Endothelial cell of umbilical vein (primary cell): ENCODE measurements at regions not wholly inside any gene's neighbourhood (a gene's known extent, or its start where the extent isn't known, plus 50 kb on each side); places are given as distances from the start of the nearest gene placed in this dataset.

Experiments used
- BruUV-seq: library from RNA; stranded (reverse); fragments of 400-500 nt; replicated peaks from 2 replicates; lab custom pipeline; 2021; lab: Mats Ljungman, UMichigan
- CTCF ChIA-PET: fragments of 300-600, 350-600 bp; sonication (Branson Sonifier 250); formaldehyde crosslinking; loops from one replicate; lab custom pipeline; 2021; ENCODE audit warnings: antibody characterized with exemption, inconsistent platforms; lab: Charles Lee
- POLR2A ChIA-PET: fragments of 300-600, 350-600 bp; sonication (Branson Sonifier 250); formaldehyde crosslinking; loops from one replicate; lab custom pipeline; 2021; ENCODE audit warnings: antibody characterized with exemption, inconsistent platforms; lab: Charles Lee
- DNase-seq: peaks from one replicate; pipeline ENCODE4 v3.0.0-alpha.2; 2011; ENCODE audit warnings: low read depth, low spot score
- FAIRE-seq: peaks from 2 replicates; lab custom pipeline; 2011; peaks lifted over from hg19 to GRCh38; lab: Jason Lieb, UNC
- H2AFZ ChIP-seq: 2 replicates; pipeline ENCODE4 v1.6.0; 2012; ENCODE audit warnings: low read depth, low read length, control low read depth, inconsistent platforms
- H3K27ac ChIP-seq: 2 replicates; pipeline ENCODE4 v1.5.1; 2011; ENCODE audit warnings: low read depth, mild to moderate bottlenecking, control low read depth, low read length, moderate library complexity; ENCODE audit not compliant: insufficient read depth
- H3K27me3 ChIP-seq, 2 experiments: 2 replicates each; pipeline versions ENCODE4 v1.6.0 to v1.6.1; 2011; ENCODE audit warnings: low read length in 2 of 2, mixed read lengths in 1 of 2; ENCODE audit not compliant: control insufficient read depth in 2 of 2, insufficient read depth in 2 of 2
- H3K36me3 ChIP-seq, 2 experiments: 2 replicates in 1 of 2; 3 replicates in 1 of 2; pipeline ENCODE4 v1.5.1; 2011; ENCODE audit warnings: low read length in 2 of 2, mild to moderate bottlenecking in 1 of 2, moderate library complexity in 1 of 2; ENCODE audit not compliant: control insufficient read depth in 2 of 2, insufficient read depth in 2 of 2; ENCODE audit errors: extremely low read depth in 1 of 2
- H3K4me1 ChIP-seq: 3 replicates; pipeline ENCODE4 v1.5.1; 2011; ENCODE audit warnings: mild to moderate bottlenecking, low read length; ENCODE audit not compliant: control insufficient read depth, insufficient read depth; ENCODE audit errors: extremely low read depth
- H3K4me2 ChIP-seq: 2 replicates; pipeline ENCODE4 v1.6.1; 2011; ENCODE audit warnings: low read length, control low read depth, mixed read lengths; ENCODE audit not compliant: insufficient read depth
- H3K4me3 ChIP-seq, 3 experiments: fragments of 200-600 bp in 1 of 3; sonication (generic), shearing (Covaris generic) in 1 of 3; replicated peaks in 1 of 3; 2 replicates each; pipeline ENCODE4 v1.5.1; 2011 to 2016; ENCODE audit warnings: control low read depth in 3 of 3, low read length in 3 of 3, mild to moderate bottlenecking in 2 of 3, inconsistent platforms in 1 of 3, low read depth in 1 of 3, moderate library complexity in 1 of 3; ENCODE audit not compliant: insufficient read depth in 1 of 3
- H3K79me2 ChIP-seq: 2 replicates; pipeline ENCODE4 v1.6.0; 2012; ENCODE audit warnings: low read length, inconsistent platforms; ENCODE audit not compliant: control insufficient read depth, insufficient read depth
- H3K9ac ChIP-seq: replicated peaks from 2 replicates; pipeline ENCODE3; 2011; ENCODE audit warnings: low read length, control low read depth; ENCODE audit not compliant: insufficient read depth; ENCODE audit errors: extremely low read depth
- H3K9me1 ChIP-seq: replicated peaks from 3 replicates; pipeline ENCODE4 v1.6.0; 2011; ENCODE audit warnings: mild to moderate bottlenecking, low read length; ENCODE audit not compliant: control insufficient read depth, insufficient read depth; ENCODE audit errors: extremely low read depth
- H3K9me3 ChIP-seq: replicated peaks from 2 replicates; pipeline ENCODE4 v1.5.1; 2012; ENCODE audit warnings: low read length, inconsistent platforms; ENCODE audit not compliant: control insufficient read depth, insufficient read depth
- H4K20me1 ChIP-seq: replicated peaks from 2 replicates; pipeline ENCODE3; 2011; ENCODE audit warnings: mild to moderate bottlenecking, low read length; ENCODE audit not compliant: control insufficient read depth, insufficient read depth; ENCODE audit errors: extremely low read depth
- EZH2 ChIP-seq: IDR thresholded peaks from 2 replicates; pipeline ENCODE4 v1.6.1; 2012; ENCODE audit warnings: borderline replicate concordance, low read depth, mild to moderate bottlenecking, moderate library complexity, low read length, inconsistent platforms; ENCODE audit not compliant: severe bottlenecking
- FOS ChIP-seq: IDR thresholded peaks from 2 replicates; pipeline ENCODE4 v1.6.1; 2011; ENCODE audit warnings: mild to moderate bottlenecking, low read length, moderate library complexity, borderline replicate concordance; ENCODE audit not compliant: insufficient read depth
- JUN ChIP-seq: IDR thresholded peaks from 2 replicates; pipeline ENCODE4 v1.6.1; 2011; ENCODE audit warnings: borderline replicate concordance, low read depth; ENCODE audit not compliant: insufficient read length, insufficient read depth
- MYC ChIP-seq: IDR thresholded peaks from one replicate; pipeline ENCODE4 v1.6.1; 2011; ENCODE audit warnings: mild to moderate bottlenecking, low read depth, low read length
- POLR2A ChIP-seq: IDR thresholded peaks from 2 replicates; pipeline ENCODE4 v1.6.1; 2012; ENCODE audit warnings: low read depth, mild to moderate bottlenecking, control low read depth, low read length
- POLR2AphosphoS5 ChIP-seq: IDR thresholded peaks from 2 replicates; pipeline ENCODE4 v1.6.1; 2012; ENCODE audit warnings: low read depth, mild to moderate bottlenecking, control low read depth, low read length, moderate library complexity; ENCODE audit not compliant: insufficient read depth
- dilution Hi-C: fragments of 300-500 bp; cut with MboI; formaldehyde crosslinking; loops from one replicate; pipeline ENCODE4 v1.15.0; 2019; ENCODE audit warnings: low sequenced_read_pairs; ENCODE audit not compliant: extremely low pct_ligation_motif_present
- intact Hi-C: fragments of 100-400 bp; cut with micrococcal nuclease; formaldehyde crosslinking; loops from one replicate; pipeline ENCODE4 v1.10.0; 2022
- TF ChIP-seq, protein P1 (sequence below): IDR thresholded peaks from 2 replicates; pipeline ENCODE4 v1.6.1; 2011; ENCODE audit not compliant: insufficient read depth, insufficient read length
- TF ChIP-seq, protein P2 (sequence below), 2 donors: IDR thresholded peaks; 1 replicate in 1 of 2; 2 replicates in 1 of 2; pipeline ENCODE4 v1.5.1; 2011; ENCODE audit warnings: low read length in 2 of 2, mild to moderate bottlenecking in 2 of 2, moderate library complexity in 2 of 2, control low read depth in 1 of 2, inconsistent platforms in 1 of 2, low read depth in 1 of 2; ENCODE audit not compliant: insufficient read depth in 1 of 2; ENCODE audit errors: extremely low read depth in 1 of 2

DNA sequence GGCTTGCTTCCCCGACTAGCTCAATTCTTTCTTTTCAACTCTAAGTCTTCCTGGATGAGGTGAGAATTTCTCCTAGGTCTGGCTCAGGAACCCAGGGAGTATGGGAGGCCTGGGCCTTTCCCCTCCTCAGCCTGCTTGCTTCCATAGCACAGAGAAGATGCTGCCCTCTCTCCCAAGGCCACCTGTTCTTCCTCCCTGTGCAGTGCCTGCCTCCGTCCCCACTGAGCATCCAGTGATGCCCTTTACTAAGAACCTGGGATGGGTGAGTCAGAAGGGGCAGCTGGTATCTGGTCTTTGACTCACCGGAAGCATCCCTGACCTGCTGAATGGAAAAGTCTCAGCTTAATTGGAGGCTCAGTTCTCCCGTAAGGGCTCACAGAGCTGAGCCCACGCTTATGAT is 607.9 kb downstream of the BUD13 start:
- no TSS peak for BruUV-seq
- no peak for FAIRE-seq
- H3K27me3 ChIP-seq = no peaks in the 10 kb centered on the region
- no peak overlapping the region for H3K4me3 ChIP-seq
- H4K20me1 ChIP-seq = no peaks in the 10 kb centered on the region
- dilution Hi-C loops (no loop called here), intact Hi-C loops (no loop called here)
- no peaks in the 10 kb centered on the region for H3K9me1 ChIP-seq
- no peaks in the 10 kb centered on the region for H3K36me3 ChIP-seq
- no peak overlapping the region for H3K4me2 ChIP-seq
- no peak for DNase-seq
- TF ChIP-seq POLR2AphosphoS5 = no peak
- no peak for TF ChIP-seq MYC
- no peak for TF ChIP-seq JUN
- no peak for TF ChIP-seq FOS
- TF ChIP-seq, protein P1, sequence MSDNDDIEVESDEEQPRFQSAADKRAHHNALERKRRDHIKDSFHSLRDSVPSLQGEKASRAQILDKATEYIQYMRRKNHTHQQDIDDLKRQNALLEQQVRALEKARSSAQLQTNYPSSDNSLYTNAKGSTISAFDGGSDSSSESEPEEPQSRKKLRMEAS = no peak
- TF ChIP-seq POLR2A = no peak
- TF ChIP-seq EZH2 = no peak
- no peak overlapping the region for H3K9ac ChIP-seq
- no peaks in the 10 kb centered on the region for H3K4me1 ChIP-seq
- H3K27ac ChIP-seq = no peak overlapping the region
- POLR2A ChIA-PET = no interaction called here
- H3K9me3 ChIP-seq = no peaks in the 10 kb centered on the region
- CTCF ChIA-PET = no interaction called here
- H3K79me2 ChIP-seq = no peaks in the 10 kb centered on the region
- H2AFZ ChIP-seq = no peak overlapping the region

DNA sequence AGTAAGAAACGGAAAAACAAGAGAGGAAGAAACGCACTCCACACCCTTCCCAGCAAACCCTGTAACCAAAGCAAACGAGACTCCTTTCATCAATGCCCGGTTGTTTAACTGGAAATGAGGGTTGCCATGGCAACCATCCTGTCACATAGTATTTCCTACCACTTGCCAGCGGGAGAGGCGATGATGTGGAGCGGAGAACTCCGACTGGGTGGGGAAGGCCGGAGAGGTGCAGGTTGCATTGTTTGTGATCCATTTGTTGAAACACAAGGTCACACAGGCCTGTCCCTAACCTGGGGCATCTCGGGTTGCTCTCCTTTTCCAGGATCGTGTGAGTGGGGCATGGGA is 609.9 kb downstream of the BUD13 start:
- no TSS peak for BruUV-seq
- no peak for DNase-seq
- H3K9me1 ChIP-seq = no peaks in the 10 kb centered on the region
- H3K36me3 ChIP-seq = no peaks in the 10 kb centered on the region
- H4K20me1 ChIP-seq = no peaks in the 10 kb centered on the region
- ChIA-PET CTCF (no interaction called here), POLR2A (no interaction called here)
- no peaks in the 10 kb centered on the region for H3K9me3 ChIP-seq
- no peak overlapping the region for H3K4me2 ChIP-seq
- H3K4me1 ChIP-seq = no peaks in the 10 kb centered on the region
- TF ChIP-seq, protein P2, sequence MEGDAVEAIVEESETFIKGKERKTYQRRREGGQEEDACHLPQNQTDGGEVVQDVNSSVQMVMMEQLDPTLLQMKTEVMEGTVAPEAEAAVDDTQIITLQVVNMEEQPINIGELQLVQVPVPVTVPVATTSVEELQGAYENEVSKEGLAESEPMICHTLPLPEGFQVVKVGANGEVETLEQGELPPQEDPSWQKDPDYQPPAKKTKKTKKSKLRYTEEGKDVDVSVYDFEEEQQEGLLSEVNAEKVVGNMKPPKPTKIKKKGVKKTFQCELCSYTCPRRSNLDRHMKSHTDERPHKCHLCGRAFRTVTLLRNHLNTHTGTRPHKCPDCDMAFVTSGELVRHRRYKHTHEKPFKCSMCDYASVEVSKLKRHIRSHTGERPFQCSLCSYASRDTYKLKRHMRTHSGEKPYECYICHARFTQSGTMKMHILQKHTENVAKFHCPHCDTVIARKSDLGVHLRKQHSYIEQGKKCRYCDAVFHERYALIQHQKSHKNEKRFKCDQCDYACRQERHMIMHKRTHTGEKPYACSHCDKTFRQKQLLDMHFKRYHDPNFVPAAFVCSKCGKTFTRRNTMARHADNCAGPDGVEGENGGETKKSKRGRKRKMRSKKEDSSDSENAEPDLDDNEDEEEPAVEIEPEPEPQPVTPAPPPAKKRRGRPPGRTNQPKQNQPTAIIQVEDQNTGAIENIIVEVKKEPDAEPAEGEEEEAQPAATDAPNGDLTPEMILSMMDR (IDR thresholded peaks at IDR 0.05; ENCODE audit: extremely low read depth in 1 of 2, insufficient read depth in 1 of 2, low read depth in 1 of 2, low read length in 2 of 2) = no peak
- TF ChIP-seq JUN = no peak
- TF ChIP-seq MYC = no peak
- no peak for TF ChIP-seq POLR2A
- intact Hi-C loops (no loop called here), dilution Hi-C loops (no loop called here)
- no peak overlapping the region for H2AFZ ChIP-seq
- no peak overlapping the region for H3K27ac ChIP-seq
- no peak for FAIRE-seq
- H3K79me2 ChIP-seq = no peaks in the 10 kb centered on the region
- no peaks in the 10 kb centered on the region for H3K27me3 ChIP-seq
- no peak overlapping the region for H3K4me3 ChIP-seq
- no peak overlapping the region for H3K9ac ChIP-seq
